Glomerular visceral epithelial cell (primary cell): ENCODE measurements at regions not wholly inside any gene's neighbourhood (a gene's known extent, or its start where the extent isn't known, plus 50 kb on each side); places are given as distances from the start of the nearest gene placed in this dataset.
"Not testable (repeated sequence)": the region's sequence is repeated elsewhere in the genome, so short reads cannot be mapped to it uniquely, and the experiment has no call there.

Experiments
- DNase-seq: peaks from one replicate; pipeline ENCODE4 v3.0.0-alpha.2; 2016; ENCODE audit errors: extremely low spot score

- no peak for DNase-seq
Observed at GRCh38 chr12:107493135-107493494, 192.5 kb upstream of the PWP1 start.

DNA sequence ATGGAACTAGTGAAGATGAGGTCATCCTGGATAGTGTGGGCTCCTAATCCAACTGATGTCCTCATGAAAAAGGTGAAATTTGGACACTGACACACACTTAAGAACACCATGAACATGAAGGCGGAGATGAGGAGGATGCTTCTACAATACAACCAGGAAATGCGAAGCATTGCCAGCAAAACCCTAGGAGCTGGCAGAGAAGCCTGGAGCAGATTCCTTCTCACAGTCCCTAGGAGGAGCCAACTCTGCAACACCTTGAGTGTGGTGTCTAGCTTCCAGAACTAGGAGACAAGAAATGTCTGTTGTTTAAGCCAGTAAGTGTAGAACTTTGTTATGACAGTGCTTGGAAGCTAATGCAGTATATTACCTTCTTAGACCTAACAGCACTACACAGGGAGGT lies 191.9 kb upstream of the PWP1 start:
- no peak for DNase-seq

- no peak for DNase-seq
Observed at GRCh38 chr12:107494331-107494730, 191.3 kb upstream of the PWP1 start.

GRCh38 chr12:107495604-107496003 lies 190.0 kb upstream of the PWP1 start:
- no peak for DNase-seq

DNA sequence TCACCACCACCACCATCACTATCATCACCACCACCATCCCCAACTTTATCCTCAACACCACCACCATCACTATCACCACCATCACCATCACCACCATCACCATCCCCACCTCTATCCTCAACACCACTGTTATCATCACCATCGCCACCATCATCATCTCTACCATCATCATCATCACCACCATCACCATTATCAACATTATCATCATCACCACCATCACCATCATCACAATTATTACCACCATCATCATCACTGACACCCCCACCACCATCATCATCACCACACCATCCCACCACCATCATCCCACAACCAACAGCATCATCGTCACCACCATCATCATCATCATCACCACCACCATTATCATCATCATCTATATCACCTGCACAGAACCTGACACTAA lies 188.4 kb upstream of the PWP1 start:
- no peak for DNase-seq

GRCh38 chr12:107500307-107500706 lies 185.3 kb upstream of the PWP1 start:
- DNase-seq: no peak

DNA sequence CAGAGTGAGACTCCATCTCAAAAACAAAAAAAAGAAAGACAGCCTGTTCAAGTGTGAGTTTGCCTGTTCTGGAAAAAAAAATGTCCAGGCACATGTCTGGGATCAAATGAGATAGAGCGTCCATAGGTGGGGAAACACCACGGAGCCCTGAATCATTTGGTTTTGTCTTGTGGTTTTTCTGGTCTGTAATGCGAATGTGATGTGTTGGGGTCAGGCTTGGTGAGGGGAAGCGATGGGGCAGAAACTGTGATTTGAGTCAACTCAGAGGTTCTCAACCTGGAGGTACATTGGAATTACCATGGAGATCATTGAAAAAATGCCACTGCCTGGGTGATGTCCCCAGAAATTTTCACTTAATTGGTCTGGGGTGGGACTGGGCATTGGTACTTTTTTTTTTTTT lies 183.9 kb upstream of the PWP1 start:
- DNase-seq: peak; percentile 67

- no peak for DNase-seq
Observed at GRCh38 chr12:107503129-107503855, 182.3 kb upstream of the PWP1 start.

DNA sequence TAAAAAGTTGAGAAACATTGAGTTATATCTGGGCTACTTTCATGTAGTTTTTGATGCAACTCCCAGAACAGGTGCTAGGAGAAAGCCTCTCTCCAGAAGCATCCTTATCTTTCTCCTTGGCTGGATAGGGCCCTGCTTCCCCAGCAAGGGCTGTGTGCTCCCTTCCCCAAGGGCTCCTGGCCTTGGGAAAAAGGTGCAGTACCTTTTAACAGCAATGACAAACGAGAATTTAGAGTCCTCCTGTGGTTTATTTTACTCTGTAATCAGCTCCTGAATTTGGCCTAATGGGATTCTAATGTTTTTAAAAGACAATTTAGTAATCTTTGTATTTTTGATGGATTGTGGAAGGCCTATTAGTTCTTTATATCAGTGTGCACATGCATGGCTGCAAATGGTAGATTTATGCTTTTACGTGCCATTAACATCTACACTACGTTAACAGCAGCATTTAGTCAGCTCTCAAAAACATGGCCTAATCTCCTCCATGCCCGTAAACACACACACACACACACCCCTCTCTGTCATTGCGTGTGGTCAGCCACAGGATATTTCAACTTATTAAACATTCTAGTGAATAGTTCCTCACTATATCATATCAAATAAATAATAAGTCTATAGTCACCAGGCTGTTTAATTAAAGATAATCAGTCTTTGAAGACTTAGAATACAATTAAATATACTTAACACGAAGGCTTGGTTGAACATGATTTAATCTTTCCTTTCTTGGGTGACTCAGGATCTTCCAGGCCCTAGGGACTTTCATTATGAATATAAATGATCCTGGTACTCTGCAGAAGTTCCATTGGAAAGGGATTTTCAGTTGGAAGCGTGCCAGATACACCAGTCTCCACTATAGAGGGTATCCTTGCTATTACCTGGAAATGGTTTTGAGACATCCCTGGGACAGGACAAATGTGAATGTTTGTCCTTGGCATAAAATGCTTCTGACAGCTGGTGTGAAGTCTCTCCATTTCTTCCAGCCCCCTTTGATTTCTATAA lies 181.4 kb upstream of the PWP1 start:
- DNase-seq: no peak

DNA sequence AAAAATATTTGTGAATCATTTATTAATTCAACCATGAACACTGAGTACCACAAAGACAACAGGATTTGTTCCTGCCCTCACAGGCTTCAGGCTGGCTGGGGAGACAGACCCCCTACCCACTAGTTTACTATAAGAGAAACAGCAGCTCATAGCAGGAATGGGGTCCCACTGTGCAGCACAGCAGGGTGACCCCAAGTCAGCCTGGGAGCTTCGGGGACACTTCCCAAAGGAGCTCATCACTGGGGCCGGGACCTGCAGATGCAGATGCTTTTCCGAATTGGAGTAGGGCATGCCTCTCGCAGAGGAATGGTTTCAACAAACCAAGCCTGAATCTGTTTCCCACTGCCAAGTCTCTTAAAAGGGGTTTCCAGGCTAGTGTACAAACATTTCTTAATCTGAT lies 176.2 kb upstream of the PWP1 start:
- no peak for DNase-seq

DNA sequence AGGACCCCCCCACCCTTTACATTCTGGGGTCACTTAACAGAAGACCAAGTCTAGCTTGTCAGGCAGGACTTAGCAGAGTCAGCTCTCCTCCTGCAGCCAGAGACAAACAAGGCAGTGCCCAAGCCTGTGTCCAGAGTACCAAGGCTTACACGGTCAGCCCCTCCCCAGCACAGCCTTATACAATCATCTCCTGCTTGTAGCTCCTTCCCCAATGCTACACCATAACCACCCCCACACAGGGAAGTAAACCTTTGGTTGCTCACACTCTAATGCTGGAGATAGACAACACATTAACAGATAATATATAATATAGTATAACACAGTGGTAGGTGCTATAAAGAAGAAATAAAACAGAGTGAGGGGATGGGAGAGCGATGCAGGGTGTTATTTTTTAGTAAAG lies 175.4 kb upstream of the PWP1 start:
- DNase-seq: no peak

GRCh38 chr12:107511292-107511691 lies 174.3 kb upstream of the PWP1 start:
- no peak for DNase-seq

GRCh38 chr12:107512391-107512790 lies 173.2 kb upstream of the PWP1 start:
- no peak for DNase-seq

- DNase-seq: no peak
Observed at GRCh38 chr12:107513184-107513583, 172.4 kb upstream of the PWP1 start.

GRCh38 chr12:107513636-107514400 lies 171.8 kb upstream of the PWP1 start:
- no peak for DNase-seq

DNA sequence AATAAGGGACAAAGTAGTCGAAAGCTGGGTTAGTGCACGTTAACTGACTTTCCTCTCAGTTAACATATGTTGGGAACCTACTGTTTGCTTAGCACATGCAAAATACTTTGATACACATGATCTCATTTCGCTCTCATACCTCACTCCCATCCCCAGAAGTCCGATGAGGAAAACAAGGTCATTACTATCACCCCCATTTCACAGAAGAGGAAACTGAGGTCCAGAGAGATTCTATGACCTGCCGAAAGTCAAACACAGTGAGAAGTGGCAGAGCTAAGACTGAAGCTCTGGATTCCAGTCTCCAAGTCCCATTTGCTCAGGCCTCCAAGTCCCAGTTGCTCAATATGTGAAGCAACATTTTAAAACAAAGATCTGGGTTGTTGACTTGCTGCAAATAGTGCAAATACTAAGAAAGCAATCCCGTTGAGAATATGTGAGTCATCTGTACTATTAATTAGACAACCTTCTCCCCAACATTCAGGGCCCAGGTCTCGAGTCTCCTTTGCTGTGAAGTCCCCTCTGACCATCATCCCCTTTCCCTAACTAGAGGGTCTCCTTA lies 170.6 kb upstream of the PWP1 start:
- DNase-seq: no peak

DNA sequence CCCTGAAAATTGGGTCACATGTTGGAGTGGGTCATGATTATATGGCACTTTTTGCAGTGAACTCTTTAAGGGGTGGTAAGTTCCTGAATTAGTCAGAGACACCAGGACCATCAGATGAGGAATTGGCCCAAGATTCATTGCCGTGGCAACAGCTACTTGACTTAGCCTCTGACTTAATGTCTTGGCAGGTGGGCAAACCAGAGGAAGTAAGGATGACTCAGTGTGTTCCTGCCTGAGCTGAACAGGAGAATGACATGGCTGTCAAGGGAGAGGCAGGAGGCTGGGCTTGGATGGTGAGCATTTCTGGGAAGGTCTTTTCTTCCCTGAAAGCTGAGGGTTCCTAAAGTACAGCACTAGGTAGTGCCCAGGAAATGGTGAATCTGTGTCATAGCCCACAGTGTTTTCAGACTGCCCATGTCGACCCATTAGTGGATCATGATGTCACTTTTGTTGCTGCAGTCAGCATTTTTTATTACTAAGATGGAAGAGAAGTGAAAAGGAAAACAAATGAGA lies 170.1 kb upstream of the PWP1 start:
- peak; percentile 96 for DNase-seq

DNA sequence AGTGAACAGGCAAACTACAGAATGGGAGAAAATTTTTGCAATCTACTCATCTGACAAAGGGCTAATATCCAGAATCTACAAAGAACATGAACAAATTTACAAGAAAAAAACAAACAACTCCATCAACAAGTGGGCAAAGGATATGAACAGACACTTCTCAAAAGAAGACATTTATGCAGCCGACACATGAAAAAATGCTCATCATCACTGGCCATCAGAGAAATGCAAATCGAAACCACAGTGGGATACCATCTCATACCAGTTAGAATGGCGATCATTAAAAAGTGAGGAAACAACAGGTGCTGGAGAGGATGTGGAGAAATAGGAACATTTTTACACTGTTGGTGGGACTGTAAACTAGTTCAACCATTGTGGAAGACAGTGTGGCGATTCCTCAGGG lies 167.8 kb upstream of the PWP1 start:
- DNase-seq: not testable (repeated sequence)

- no peak for DNase-seq
Observed at GRCh38 chr12:107518868-107519267, 166.7 kb upstream of the PWP1 start.

- DNase-seq: no peak
Observed at GRCh38 chr12:107519906-107520859, 165.4 kb upstream of the PWP1 start.
